ENCODE measurements at regions not wholly inside any gene's neighbourhood (a gene's known extent, or its start where the extent isn't known, plus 50 kb on each side); places are given as distances from the start of the nearest gene placed in this dataset.
"Not testable (repeated sequence)": the region's sequence is repeated elsewhere in the genome, so short reads cannot be mapped to it uniquely, and the experiment has no call there.

GRCh38 chr20:60100780-60101179 lies 142.6 kb downstream of the CDH26 start:
- no peak overlapping the region for H3K4me3 Mint-ChIP-seq
- H3K27ac Mint-ChIP-seq = no peak overlapping the region
- peaks cover 26% of the 10 kb centered on the region for H3K4me1 Mint-ChIP-seq
- no peak for DNase-seq
- H3K27me3 Mint-ChIP-seq (ENCODE audit: low read depth, poor library complexity) = peaks cover 16% of the 10 kb centered on the region
- no peak for TF ChIP-seq CTCF (IDR thresholded peaks at IDR 0.05)
- H3K36me3 Mint-ChIP-seq (ENCODE audit: low read depth) = no peaks in the 10 kb centered on the region
- peaks cover 30% of the 10 kb centered on the region for H3K9me3 Mint-ChIP-seq

- H3K4me3 Mint-ChIP-seq = no peak overlapping the region
- peaks cover 26% of the 10 kb centered on the region for H3K4me1 Mint-ChIP-seq
Observed at GRCh38 chr20:60101201-60101890, 143.1 kb downstream of the CDH26 start.

GRCh38 chr20:60101891-60102281 lies 143.7 kb downstream of the CDH26 start:
- Mint-ChIP-seq H3K27ac (peak overlapping the region; percentile 34), H3K9me3 (peaks cover 28% of the 10 kb centered on the region), H3K4me3 (no peak overlapping the region), H3K27me3 (ENCODE audit: low read depth, poor library complexity) (peaks cover 10% of the 10 kb centered on the region), H3K4me1 (peaks cover 26% of the 10 kb centered on the region), H3K36me3 (ENCODE audit: low read depth) (no peaks in the 10 kb centered on the region)
- no peak for DNase-seq
- no peak for TF ChIP-seq CTCF (IDR thresholded peaks at IDR 0.05)

More at GRCh38 chr20:60101201-60101890, 143.1 kb downstream of the CDH26 start:
- peaks cover 10% of the 10 kb centered on the region for H3K27me3 Mint-ChIP-seq (ENCODE audit: low read depth, poor library complexity)
- no peak for TF ChIP-seq CTCF (IDR thresholded peaks at IDR 0.05)
- H3K27ac Mint-ChIP-seq = no peak overlapping the region
- H3K36me3 Mint-ChIP-seq (ENCODE audit: low read depth) = no peaks in the 10 kb centered on the region
- no peak for DNase-seq
- peaks cover 30% of the 10 kb centered on the region for H3K9me3 Mint-ChIP-seq

- Mint-ChIP-seq H3K4me3 (no peak overlapping the region), H3K9me3 (peaks cover 27% of the 10 kb centered on the region), H3K36me3 (ENCODE audit: low read depth) (no peaks in the 10 kb centered on the region), H3K27ac (no peak overlapping the region), H3K4me1 (peaks cover 26% of the 10 kb centered on the region), H3K27me3 (ENCODE audit: low read depth, poor library complexity) (peaks cover 13% of the 10 kb centered on the region)
- no peak for DNase-seq
- no peak for TF ChIP-seq CTCF (IDR thresholded peaks at IDR 0.05)
Observed at GRCh38 chr20:60102665-60103210, 144.5 kb downstream of the CDH26 start.

GRCh38 chr20:60104993-60105803 lies 147.0 kb downstream of the CDH26 start:
- TF ChIP-seq CTCF (IDR thresholded peaks at IDR 0.05) = no peak
- H3K4me1 Mint-ChIP-seq = peaks cover 26% of the 10 kb centered on the region
- no peak overlapping the region for H3K4me3 Mint-ChIP-seq
- H3K27me3 Mint-ChIP-seq (ENCODE audit: low read depth, poor library complexity) = peaks cover 15% of the 10 kb centered on the region
- no peaks in the 10 kb centered on the region for H3K36me3 Mint-ChIP-seq (ENCODE audit: low read depth)
- peak overlapping the region; percentile 88 for H3K27ac Mint-ChIP-seq
- peaks cover 17% of the 10 kb centered on the region for H3K9me3 Mint-ChIP-seq
- no peak for DNase-seq

- H3K36me3 Mint-ChIP-seq (ENCODE audit: low read depth); H3K4me3 Mint-ChIP-seq; DNase-seq; H3K27ac Mint-ChIP-seq: not testable (repeated sequence)
- H3K27me3 Mint-ChIP-seq (ENCODE audit: low read depth, poor library complexity) = peaks cover 13% of the 10 kb centered on the region
- H3K4me1 Mint-ChIP-seq = peaks cover 22% of the 10 kb centered on the region
- peaks cover 17% of the 10 kb centered on the region for H3K9me3 Mint-ChIP-seq
Observed at GRCh38 chr20:60106186-60106585, 148.0 kb downstream of the CDH26 start.
